CD4-positive, alpha-beta memory T cell (primary cell): ENCODE measurements at regions not wholly inside any gene's neighbourhood (a gene's known extent, or its start where the extent isn't known, plus 50 kb on each side); places are given as distances from the start of the nearest gene placed in this dataset.

Source experiments
- CTCF ChIA-PET: fragments of 350-600 bp; sonication (Branson Sonifier 250); formaldehyde crosslinking; loops from one replicate; lab custom pipeline; 2021; ENCODE audit warnings: inconsistent platforms; ENCODE audit not compliant: partially characterized antibody; lab: Charles Lee
- POLR2A ChIA-PET: fragments of 350-600 bp; sonication (Branson Sonifier 250); formaldehyde crosslinking; loops from one replicate; lab custom pipeline; 2021; ENCODE audit not compliant: partially characterized antibody; lab: Charles Lee
- DNase-seq, 5 donors: peaks; one replicate each; pipeline versions ENCODE4 v3.0.0 to v3.0.0-alpha.2; 2020 to 2022; ENCODE audit warnings: mixed read lengths in 1 of 5
- H3K27ac ChIP-seq: one replicate; pipeline ENCODE4 v1.7.0; 2013; ENCODE audit warnings: low read depth, low read length
- H3K27me3 ChIP-seq: 2 replicates; pipeline ENCODE4 v1.7.0; 2013; ENCODE audit warnings: mild to moderate bottlenecking, low read length, moderate library complexity; ENCODE audit not compliant: insufficient read depth
- H3K36me3 ChIP-seq: 2 replicates; pipeline ENCODE4 v1.7.0; 2013; ENCODE audit warnings: mild to moderate bottlenecking, low read length, moderate library complexity; ENCODE audit not compliant: insufficient read depth
- H3K4me1 ChIP-seq: 2 replicates; pipeline ENCODE4 v1.7.0; 2013; ENCODE audit warnings: mild to moderate bottlenecking, low read length, moderate library complexity; ENCODE audit not compliant: insufficient read depth
- H3K4me3 ChIP-seq, 2 donors: one replicate each; pipeline ENCODE4 v1.7.0; 2013; ENCODE audit warnings: low read length in 2 of 2, mild to moderate bottlenecking in 1 of 2
- H3K9me3 ChIP-seq, 2 donors: one replicate each; pipeline ENCODE4 v1.7.0; 2013; ENCODE audit warnings: low read length in 2 of 2, control low read depth in 1 of 2; ENCODE audit not compliant: control insufficient read depth in 1 of 2
- H3K27ac Mint-ChIP-seq, 7 donors: one replicate each; pipeline ENCODE4 v1.8.0; 2020 to 2021; ENCODE audit warnings: mixed read lengths in 7 of 7, mild to moderate bottlenecking in 6 of 7, inconsistent platforms in 3 of 7, moderate library complexity in 3 of 7
- H3K27me3 Mint-ChIP-seq, 2 donors: one replicate each; pipeline ENCODE4 v1.8.0; 2020 to 2021; ENCODE audit warnings: mixed read lengths in 2 of 2
- H3K36me3 Mint-ChIP-seq, 2 donors: one replicate each; pipeline ENCODE4 v1.8.0; 2020 to 2021; ENCODE audit warnings: mixed read lengths in 2 of 2, inconsistent platforms in 1 of 2, mild to moderate bottlenecking in 1 of 2
- H3K4me1 Mint-ChIP-seq, 4 donors: one replicate each; pipeline ENCODE4 v1.8.0; 2020 to 2021; ENCODE audit warnings: mixed read lengths in 4 of 4, mild to moderate bottlenecking in 1 of 4
- H3K4me3 Mint-ChIP-seq, 8 donors: one replicate each; pipeline ENCODE4 v1.8.0; 2020 to 2021; ENCODE audit warnings: mixed read lengths in 8 of 8, mild to moderate bottlenecking in 7 of 8, moderate library complexity in 6 of 8, inconsistent platforms in 3 of 8
- H3K9me3 Mint-ChIP-seq, 8 donors: one replicate each; pipeline ENCODE4 v1.8.0; 2020 to 2021; ENCODE audit warnings: mixed read lengths in 8 of 8, mild to moderate bottlenecking in 5 of 8, inconsistent platforms in 3 of 8, moderate library complexity in 1 of 8
- intact Hi-C: fragments of 100-400 bp; cut with micrococcal nuclease; formaldehyde crosslinking; loops from one replicate; pipeline ENCODE4 v1.15.1; 2023

- no peaks in the 10 kb centered on the region for H3K4me1 ChIP-seq
- H3K27ac ChIP-seq = no peak overlapping the region
- Mint-ChIP-seq H3K9me3 (no peaks in the 10 kb centered on the region), H3K4me1 (no peaks in the 10 kb centered on the region), H3K36me3 (no peaks in the 10 kb centered on the region), H3K27me3 (peaks cover 1 to 3% of the 10 kb centered on the region in 2 donors), H3K4me3 (no peak overlapping the region), H3K27ac (no peak overlapping the region)
- intact Hi-C loops = no loop called here
- no peak for DNase-seq
- no peak overlapping the region for H3K4me3 ChIP-seq
- ChIA-PET POLR2A (no interaction called here), CTCF (no interaction called here)
- no peaks in the 10 kb centered on the region for H3K27me3 ChIP-seq
- no peaks in the 10 kb centered on the region for H3K9me3 ChIP-seq
- H3K36me3 ChIP-seq = no peaks in the 10 kb centered on the region
Measured at GRCh38 chr1:96510911-96511310, 210.7 kb upstream of the PTBP2 start.

- CTCF ChIA-PET = no interaction called here
- H3K9me3 Mint-ChIP-seq = no peaks in the 10 kb centered on the region
- Histone ChIP-seq H3K4me3 (no peak overlapping the region), H3K9me3 (no peaks in the 10 kb centered on the region), H3K4me1 (no peaks in the 10 kb centered on the region), H3K36me3 (no peaks in the 10 kb centered on the region), H3K27me3 (no peaks in the 10 kb centered on the region), H3K27ac (no peak overlapping the region)
- intact Hi-C loops = no loop called here
- H3K27ac Mint-ChIP-seq = no peak overlapping the region
- no peaks in the 10 kb centered on the region for H3K36me3 Mint-ChIP-seq
- POLR2A ChIA-PET = no interaction called here
- H3K4me1 Mint-ChIP-seq = no peaks in the 10 kb centered on the region
- no peak for DNase-seq
- no peak overlapping the region for H3K4me3 Mint-ChIP-seq
- no peaks in the 10 kb centered on the region for H3K27me3 Mint-ChIP-seq
Measured at GRCh38 chr1:96513136-96513535, 208.4 kb upstream of the PTBP2 start.

GRCh38 chr1:96515430-96515829, 206.2 kb upstream of the PTBP2 start:
- CTCF ChIA-PET = no interaction called here
- no peaks in the 10 kb centered on the region for H3K9me3 Mint-ChIP-seq
- no peaks in the 10 kb centered on the region for H3K27me3 Mint-ChIP-seq

DNA sequence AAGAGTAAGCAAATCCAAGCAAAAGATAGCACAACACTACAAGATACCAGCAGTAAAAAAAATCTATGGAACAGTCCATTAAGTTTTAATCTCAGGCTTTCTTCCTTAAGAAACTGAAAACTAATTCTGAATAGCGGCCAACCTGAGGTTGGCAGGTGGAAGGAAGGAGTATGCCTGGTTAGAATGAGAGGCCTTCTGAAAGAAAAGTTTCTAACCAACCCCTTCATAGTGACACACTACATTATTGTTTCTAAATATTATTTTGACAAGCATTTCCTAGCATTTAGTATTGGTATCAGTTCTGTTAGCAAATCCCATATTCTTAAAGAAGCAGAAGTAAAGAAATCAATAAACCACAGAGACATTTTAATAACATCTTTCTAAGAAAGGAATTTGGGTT, 205.7 kb upstream of the PTBP2 start:
- H3K27me3 ChIP-seq = no peaks in the 10 kb centered on the region
- H3K4me1 ChIP-seq = no peaks in the 10 kb centered on the region
- intact Hi-C loops = no loop called here
- Mint-ChIP-seq H3K27me3 (peaks cover 0 to 3% of the 10 kb centered on the region in 2 donors), H3K36me3 (no peaks in the 10 kb centered on the region), H3K4me3 (no peak overlapping the region), H3K27ac (no peak overlapping the region), H3K4me1 (no peaks in the 10 kb centered on the region), H3K9me3 (no peaks in the 10 kb centered on the region)
- no peak for DNase-seq
- no peak overlapping the region for H3K27ac ChIP-seq
- no peaks in the 10 kb centered on the region for H3K36me3 ChIP-seq
- POLR2A ChIA-PET = no interaction called here
- CTCF ChIA-PET = no interaction called here
- no peaks in the 10 kb centered on the region for H3K9me3 ChIP-seq
- no peak overlapping the region for H3K4me3 ChIP-seq

More at GRCh38 chr1:96515430-96515829, 206.2 kb upstream of the PTBP2 start:
- DNase-seq = no peak
- Histone ChIP-seq H3K9me3 (no peaks in the 10 kb centered on the region), H3K27ac (no peak overlapping the region), H3K4me3 (no peak overlapping the region), H3K27me3 (no peaks in the 10 kb centered on the region), H3K36me3 (no peaks in the 10 kb centered on the region), H3K4me1 (no peaks in the 10 kb centered on the region)
- H3K4me1 Mint-ChIP-seq = no peaks in the 10 kb centered on the region
- no peaks in the 10 kb centered on the region for H3K36me3 Mint-ChIP-seq
- POLR2A ChIA-PET = no interaction called here
- no peak overlapping the region for H3K4me3 Mint-ChIP-seq
- intact Hi-C loops = no loop called here
- no peak overlapping the region for H3K27ac Mint-ChIP-seq

GRCh38 chr1:96519851-96520578, 201.6 kb upstream of the PTBP2 start:
- Histone ChIP-seq H3K4me1 (no peaks in the 10 kb centered on the region), H3K27ac (no peak overlapping the region), H3K36me3 (no peaks in the 10 kb centered on the region), H3K4me3 (no peak overlapping the region), H3K27me3 (no peaks in the 10 kb centered on the region), H3K9me3 (no peaks in the 10 kb centered on the region)
- ChIA-PET CTCF (no interaction called here), POLR2A (no interaction called here)
- H3K4me1 Mint-ChIP-seq = no peaks in the 10 kb centered on the region
- no peak for DNase-seq
- no peaks in the 10 kb centered on the region for H3K36me3 Mint-ChIP-seq
- H3K4me3 Mint-ChIP-seq = no peak overlapping the region
- intact Hi-C loops = no loop called here
- no peaks in the 10 kb centered on the region for H3K9me3 Mint-ChIP-seq
- H3K27ac Mint-ChIP-seq = no peak overlapping the region
- H3K27me3 Mint-ChIP-seq = peaks cover 0 to 3% of the 10 kb centered on the region in 2 donors

GRCh38 chr1:96520579-96520947, 201.0 kb upstream of the PTBP2 start:
- Histone ChIP-seq H3K4me1 (no peaks in the 10 kb centered on the region), H3K4me3 (no peak overlapping the region), H3K36me3 (no peaks in the 10 kb centered on the region), H3K27ac (no peak overlapping the region), H3K27me3 (no peaks in the 10 kb centered on the region), H3K9me3 (no peaks in the 10 kb centered on the region)
- Mint-ChIP-seq H3K4me3 (no peak overlapping the region), H3K9me3 (peaks cover 0 to under 1% (median 0%) of the 10 kb centered on the region in 8 donors), H3K36me3 (no peaks in the 10 kb centered on the region), H3K4me1 (no peaks in the 10 kb centered on the region), H3K27ac (no peak overlapping the region), H3K27me3 (peaks cover 0 to 3% of the 10 kb centered on the region in 2 donors)
- DNase-seq = no peak
- ChIA-PET CTCF (no interaction called here), POLR2A (no interaction called here)
- intact Hi-C loops = no loop called here

GRCh38 chr1:96521010-96521409, 200.6 kb upstream of the PTBP2 start:
- Histone ChIP-seq H3K4me3 (no peak overlapping the region), H3K36me3 (no peaks in the 10 kb centered on the region), H3K4me1 (no peaks in the 10 kb centered on the region), H3K27ac (no peak overlapping the region), H3K27me3 (no peaks in the 10 kb centered on the region), H3K9me3 (no peaks in the 10 kb centered on the region)
- POLR2A ChIA-PET = no interaction called here
- Mint-ChIP-seq H3K27me3 (peaks cover 0 to 3% of the 10 kb centered on the region in 2 donors), H3K36me3 (no peaks in the 10 kb centered on the region), H3K9me3 (peaks cover 0 to 3% (median 0%) of the 10 kb centered on the region in 8 donors), H3K4me1 (no peaks in the 10 kb centered on the region), H3K27ac (no peak overlapping the region), H3K4me3 (no peak overlapping the region)
- DNase-seq = no peak
- CTCF ChIA-PET = no interaction called here
- intact Hi-C loops = no loop called here
